SK-N-MC (cell line): ENCODE measurements at regions not wholly inside any gene's neighbourhood (a gene's known extent, or its start where the extent isn't known, plus 50 kb on each side); places are given as distances from the start of the nearest gene placed in this dataset.
"Not testable (repeated sequence)": the region's sequence is repeated elsewhere in the genome, so short reads cannot be mapped to it uniquely, and the experiment has no call there.

Experiments used
- EZH2 ChIP-seq: fragments of 200-600 bp; sonication (generic); IDR thresholded peaks from one replicate; pipeline ENCODE4 v1.6.1; 2017; ENCODE audit warnings: antibody characterized with exemption
- FOXP2 ChIP-seq: optimal IDR thresholded peaks from 2 replicates; pipeline ENCODE3; 2011; ENCODE audit warnings: mild to moderate bottlenecking, moderate library complexity; ENCODE audit not compliant: insufficient read depth; ENCODE audit errors: extremely low read length, control extremely low read depth
- POLR2AphosphoS5 ChIP-seq: IDR thresholded peaks from 2 replicates; pipeline ENCODE4 v1.6.1; 2012; ENCODE audit warnings: mild to moderate bottlenecking, low read depth, low read length, borderline replicate concordance

DNA sequence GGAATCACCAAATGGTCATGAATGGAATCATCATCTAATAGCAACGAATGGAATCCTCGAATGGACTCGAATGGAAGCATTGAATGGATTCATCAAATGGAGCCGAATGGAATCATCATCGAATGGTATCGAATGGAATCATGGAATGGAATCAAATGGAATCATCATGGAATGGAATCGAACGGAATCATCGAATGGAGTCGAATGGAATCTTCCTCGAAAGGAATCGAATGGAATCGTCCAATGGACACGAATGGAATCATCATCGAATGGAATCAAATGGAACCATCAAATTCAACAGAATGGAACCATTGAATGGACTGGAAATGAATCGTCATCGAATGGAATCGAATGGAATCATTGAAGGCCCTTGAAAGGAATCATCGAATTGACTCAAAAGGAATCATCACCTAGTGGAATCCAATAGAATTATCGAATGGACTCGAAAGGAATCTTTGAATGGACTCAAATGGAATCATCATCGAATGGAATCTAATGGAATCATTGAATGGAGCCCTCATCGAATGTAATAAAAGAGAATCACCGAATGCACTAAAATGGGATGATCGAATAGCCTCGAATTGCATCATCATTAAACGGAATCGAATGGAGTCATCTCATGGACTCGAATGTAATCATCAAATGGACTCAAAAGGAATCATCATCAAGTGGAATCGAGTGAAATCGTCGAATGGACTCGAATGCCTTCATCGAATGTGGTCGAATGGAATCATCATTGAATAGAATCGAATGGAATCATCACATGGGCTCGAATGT lies 236.7 kb downstream of the SHCBP1 start:
- not testable (repeated sequence) for TF ChIP-seq POLR2AphosphoS5, EZH2, FOXP2
